ENCODE measurements at regions not wholly inside any gene's neighbourhood (a gene's known extent, or its start where the extent isn't known, plus 50 kb on each side); places are given as distances from the start of the nearest gene placed in this dataset.

DNA sequence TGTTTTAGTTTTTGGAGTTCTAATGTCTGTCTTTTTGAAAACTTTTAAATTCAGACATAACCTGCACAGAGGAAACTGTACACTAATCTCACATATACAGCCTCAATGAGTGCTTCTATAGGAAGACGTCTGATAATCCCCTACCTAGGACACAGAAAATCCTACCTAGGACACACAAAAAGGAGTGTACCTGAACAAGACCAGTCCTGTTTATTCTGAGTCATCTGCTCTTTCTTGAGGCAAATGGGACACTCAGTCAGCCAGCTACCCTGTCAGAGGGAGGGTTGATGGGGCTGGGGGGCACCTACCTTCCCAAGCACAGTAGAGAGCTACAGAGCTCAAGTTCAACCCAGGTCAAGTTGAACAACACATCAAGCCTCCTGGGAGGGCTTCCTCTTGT lies 346.6 kb upstream of the NCAM1 start:
- no peak for TF ChIP-seq POLR2A (IDR thresholded peaks at IDR 0.05)
- TF ChIP-seq, protein P1, sequence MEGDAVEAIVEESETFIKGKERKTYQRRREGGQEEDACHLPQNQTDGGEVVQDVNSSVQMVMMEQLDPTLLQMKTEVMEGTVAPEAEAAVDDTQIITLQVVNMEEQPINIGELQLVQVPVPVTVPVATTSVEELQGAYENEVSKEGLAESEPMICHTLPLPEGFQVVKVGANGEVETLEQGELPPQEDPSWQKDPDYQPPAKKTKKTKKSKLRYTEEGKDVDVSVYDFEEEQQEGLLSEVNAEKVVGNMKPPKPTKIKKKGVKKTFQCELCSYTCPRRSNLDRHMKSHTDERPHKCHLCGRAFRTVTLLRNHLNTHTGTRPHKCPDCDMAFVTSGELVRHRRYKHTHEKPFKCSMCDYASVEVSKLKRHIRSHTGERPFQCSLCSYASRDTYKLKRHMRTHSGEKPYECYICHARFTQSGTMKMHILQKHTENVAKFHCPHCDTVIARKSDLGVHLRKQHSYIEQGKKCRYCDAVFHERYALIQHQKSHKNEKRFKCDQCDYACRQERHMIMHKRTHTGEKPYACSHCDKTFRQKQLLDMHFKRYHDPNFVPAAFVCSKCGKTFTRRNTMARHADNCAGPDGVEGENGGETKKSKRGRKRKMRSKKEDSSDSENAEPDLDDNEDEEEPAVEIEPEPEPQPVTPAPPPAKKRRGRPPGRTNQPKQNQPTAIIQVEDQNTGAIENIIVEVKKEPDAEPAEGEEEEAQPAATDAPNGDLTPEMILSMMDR (IDR thresholded peaks at IDR 0.05): no peak
